ENCODE measurements at regions not wholly inside any gene's neighbourhood (a gene's known extent, or its start where the extent isn't known, plus 50 kb on each side); places are given as distances from the start of the nearest gene placed in this dataset.

DNA sequence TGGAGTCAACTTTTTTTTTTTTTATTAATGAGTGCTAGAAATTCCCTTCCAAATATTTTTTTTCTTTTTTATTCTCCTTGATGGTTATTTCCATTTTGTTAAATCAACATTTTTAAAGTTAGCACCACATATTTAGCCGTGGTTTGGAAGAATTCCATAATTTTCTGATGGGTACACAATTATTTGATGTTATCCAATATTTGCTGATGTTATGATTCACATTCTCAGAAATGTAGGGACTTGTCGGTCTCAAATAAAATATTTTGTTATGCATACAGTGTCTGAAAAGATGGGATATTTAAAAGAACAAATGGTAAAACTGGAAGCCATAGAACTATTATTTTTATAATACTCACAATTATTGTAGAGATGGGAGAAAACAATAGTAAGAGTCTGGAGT is 911.5 kb upstream of the GBE1 start:
- H3K27me3 ChIP-seq (ENCODE audit: control insufficient read depth, insufficient read depth, low read length) = no peaks in the 10 kb centered on the region
- no peak overlapping the region for H3K27ac ChIP-seq (ENCODE audit: low read depth, low read length)
- H3K36me3 ChIP-seq (ENCODE audit: control insufficient read depth, insufficient read depth, low read length) = no peaks in the 10 kb centered on the region
- no peak overlapping the region for H3K4me3 ChIP-seq (ENCODE audit: low read depth, low read length)
- no peak overlapping the region for H3K9ac ChIP-seq (ENCODE audit: low read length)
- no peaks in the 10 kb centered on the region for H3K4me1 ChIP-seq (ENCODE audit: control insufficient read depth, insufficient read depth, low read length)
- H3K9me3 ChIP-seq (ENCODE audit: control insufficient read depth, insufficient read depth, low read depth, low read length) = no peaks in the 10 kb centered on the region

DNA sequence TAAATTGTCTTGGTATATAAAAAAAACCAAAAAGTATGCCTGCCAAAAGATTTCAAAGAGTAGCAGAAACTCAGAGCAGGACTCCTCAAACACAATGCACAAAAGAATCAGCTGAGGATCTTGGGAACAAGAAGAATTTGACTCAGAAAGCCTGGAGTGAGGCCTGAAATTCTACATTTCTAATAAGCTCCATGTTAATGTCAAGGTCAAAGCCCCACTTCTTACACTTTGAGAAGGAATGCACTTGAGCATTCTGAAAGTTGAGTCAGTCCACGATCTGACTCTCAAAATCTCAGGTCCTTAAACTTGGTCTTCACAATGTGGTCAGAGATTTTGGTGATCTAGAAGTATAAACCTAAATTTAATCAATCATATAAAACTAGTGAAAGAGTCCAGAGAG is 910.0 kb upstream of the GBE1 start:
- Histone ChIP-seq H3K27me3 (ENCODE audit: control insufficient read depth, insufficient read depth, low read length) (no peaks in the 10 kb centered on the region), H3K9me3 (ENCODE audit: control insufficient read depth, insufficient read depth, low read depth, low read length) (no peaks in the 10 kb centered on the region), H3K27ac (ENCODE audit: low read depth, low read length) (no peak overlapping the region), H3K9ac (ENCODE audit: low read length) (no peak overlapping the region), H3K4me3 (ENCODE audit: low read depth, low read length) (no peak overlapping the region), H3K36me3 (ENCODE audit: control insufficient read depth, insufficient read depth, low read length) (no peaks in the 10 kb centered on the region), H3K4me1 (ENCODE audit: control insufficient read depth, insufficient read depth, low read length) (no peaks in the 10 kb centered on the region)

DNA sequence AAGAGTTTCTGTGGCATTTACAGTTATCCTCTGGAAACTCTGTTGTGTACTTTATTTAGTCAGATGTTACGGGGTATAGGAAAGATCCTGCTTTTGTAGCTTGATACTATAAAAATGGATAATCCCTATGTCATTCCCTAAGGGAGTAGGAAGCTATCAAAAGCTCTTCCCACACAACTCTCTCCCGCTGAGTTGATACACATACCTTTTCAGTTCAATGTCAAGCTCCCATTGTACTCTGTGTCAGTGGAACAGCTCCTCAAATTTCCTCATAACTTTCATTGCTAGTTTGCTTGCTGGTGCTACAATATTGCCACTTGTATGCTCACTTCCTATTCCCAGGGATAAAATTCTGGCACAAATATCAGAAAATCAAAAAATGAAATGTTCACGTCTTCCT is 893.3 kb upstream of the GBE1 start:
- Histone ChIP-seq H3K9me3 (ENCODE audit: control insufficient read depth, insufficient read depth, low read depth, low read length) (no peaks in the 10 kb centered on the region; the same call in 1 of the 2 replicates), H3K27me3 (ENCODE audit: control insufficient read depth, insufficient read depth, low read length) (no peaks in the 10 kb centered on the region), H3K9ac (ENCODE audit: low read length) (no peak overlapping the region), H3K36me3 (ENCODE audit: control insufficient read depth, insufficient read depth, low read length) (no peaks in the 10 kb centered on the region), H3K27ac (ENCODE audit: low read depth, low read length) (no peak overlapping the region), H3K4me3 (ENCODE audit: low read depth, low read length) (no peak overlapping the region), H3K4me1 (ENCODE audit: control insufficient read depth, insufficient read depth, low read length) (no peaks in the 10 kb centered on the region)

DNA sequence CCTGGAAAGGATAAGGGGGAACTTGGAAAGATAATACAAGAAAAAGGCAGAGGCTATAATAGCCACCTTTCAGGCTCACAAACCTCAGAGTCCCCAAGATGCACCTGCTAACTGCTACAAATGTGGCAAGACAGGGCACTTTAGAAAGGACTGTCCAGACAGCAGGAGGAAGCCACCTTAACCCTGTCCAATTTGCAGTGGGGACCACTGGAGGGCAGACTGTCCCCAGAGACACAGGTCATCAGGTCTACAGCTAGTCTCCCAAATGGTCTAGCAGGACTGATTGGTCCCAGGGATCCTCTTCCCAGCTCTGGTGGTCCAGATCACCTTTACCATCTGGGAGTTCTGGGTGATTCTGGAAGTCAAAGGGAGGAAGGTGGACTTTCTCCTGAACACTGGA is 882.5 kb upstream of the GBE1 start:
- no peak overlapping the region for H3K4me3 ChIP-seq (ENCODE audit: low read depth, low read length)
- H3K9me3 ChIP-seq (ENCODE audit: control insufficient read depth, insufficient read depth, low read depth, low read length) = peaks cover 15% of the 10 kb centered on the region
- no peaks in the 10 kb centered on the region for H3K27me3 ChIP-seq (ENCODE audit: control insufficient read depth, insufficient read depth, low read length)
- no peaks in the 10 kb centered on the region for H3K36me3 ChIP-seq (ENCODE audit: control insufficient read depth, insufficient read depth, low read length)
- no peak overlapping the region for H3K9ac ChIP-seq (ENCODE audit: low read length)
- H3K4me1 ChIP-seq (ENCODE audit: control insufficient read depth, insufficient read depth, low read length) = no peaks in the 10 kb centered on the region
- H3K27ac ChIP-seq (ENCODE audit: low read depth, low read length) = no peak overlapping the region

DNA sequence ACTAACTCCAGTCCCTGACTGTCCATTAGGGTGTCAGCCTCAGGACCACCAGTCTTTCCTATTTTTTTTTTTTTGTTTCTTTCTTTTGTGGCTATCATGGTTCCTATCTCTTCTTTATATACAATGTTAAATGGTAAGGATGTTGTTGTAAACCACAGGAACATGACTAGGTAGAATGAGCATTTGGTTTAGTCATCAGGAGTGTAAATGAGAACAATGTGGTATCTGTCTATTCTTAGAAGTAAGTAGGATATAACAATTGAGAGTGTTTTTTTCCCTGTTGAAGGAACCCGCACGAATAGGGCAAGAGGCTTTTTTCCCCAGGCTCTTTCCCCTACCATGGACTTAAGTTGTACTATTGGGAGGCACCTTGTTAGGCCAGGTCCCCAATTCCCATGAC is 880.3 kb upstream of the GBE1 start:
- H3K9me3 ChIP-seq (ENCODE audit: control insufficient read depth, insufficient read depth, low read depth, low read length) = peaks cover 15% of the 10 kb centered on the region

DNA sequence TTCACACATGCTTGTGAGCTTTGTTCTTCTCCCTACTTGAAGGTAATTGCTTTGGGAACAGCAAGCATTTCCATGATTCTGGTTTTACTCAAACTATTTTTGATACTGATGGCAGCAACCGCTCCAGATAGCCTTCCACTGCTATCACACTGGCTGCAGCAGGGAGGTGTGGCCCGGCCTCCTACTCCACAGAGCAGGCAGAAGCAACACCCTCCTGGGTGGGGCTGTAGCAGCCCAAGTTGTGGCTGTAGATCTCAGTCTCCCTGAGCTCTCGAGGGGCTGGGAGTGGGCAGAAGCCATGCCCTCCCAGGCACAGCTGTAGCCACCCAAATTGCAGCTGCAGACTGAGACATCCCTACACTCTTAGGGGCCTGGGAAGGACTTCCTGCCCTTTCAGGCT is 878.8 kb upstream of the GBE1 start:
- H3K4me1 ChIP-seq (ENCODE audit: control insufficient read depth, insufficient read depth, low read length) = no peaks in the 10 kb centered on the region
- H3K9ac ChIP-seq (ENCODE audit: low read length) = no peak overlapping the region
- no peak overlapping the region for H3K4me3 ChIP-seq (ENCODE audit: low read depth, low read length)
- H3K9me3 ChIP-seq (ENCODE audit: control insufficient read depth, insufficient read depth, low read depth, low read length) = peaks cover 15% of the 10 kb centered on the region
- H3K27me3 ChIP-seq (ENCODE audit: control insufficient read depth, insufficient read depth, low read length) = no peaks in the 10 kb centered on the region
- no peak overlapping the region for H3K27ac ChIP-seq (ENCODE audit: low read depth, low read length)
- H3K36me3 ChIP-seq (ENCODE audit: control insufficient read depth, insufficient read depth, low read length) = no peaks in the 10 kb centered on the region

More for the DNA sequence above, 880.3 kb upstream of the GBE1 start:
- no peaks in the 10 kb centered on the region for H3K27me3 ChIP-seq (ENCODE audit: control insufficient read depth, insufficient read depth, low read length)
- no peak overlapping the region for H3K9ac ChIP-seq (ENCODE audit: low read length)
- no peak overlapping the region for H3K4me3 ChIP-seq (ENCODE audit: low read depth, low read length)
- H3K27ac ChIP-seq (ENCODE audit: low read depth, low read length) = no peak overlapping the region
- no peaks in the 10 kb centered on the region for H3K36me3 ChIP-seq (ENCODE audit: control insufficient read depth, insufficient read depth, low read length)
- H3K4me1 ChIP-seq (ENCODE audit: control insufficient read depth, insufficient read depth, low read length) = no peaks in the 10 kb centered on the region

DNA sequence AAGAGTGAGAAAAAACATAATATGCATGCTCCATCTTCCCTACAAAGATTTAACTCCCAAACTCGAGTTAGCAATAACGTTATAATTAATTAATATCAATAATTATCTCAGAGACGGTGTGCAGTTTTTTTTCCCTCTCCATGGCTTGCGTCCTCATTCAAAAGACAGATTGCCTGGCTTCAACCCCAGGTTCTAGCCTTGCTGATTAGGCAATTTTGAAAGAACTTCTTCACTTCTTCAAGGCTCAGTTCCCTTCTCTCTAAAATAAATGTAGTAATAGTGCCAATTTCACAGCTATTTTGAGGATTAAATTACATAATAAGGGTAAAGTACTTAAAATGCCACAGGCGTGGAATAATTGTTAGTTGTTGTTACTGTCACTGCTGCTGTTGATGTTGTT is 876.1 kb upstream of the GBE1 start:
- no peak overlapping the region for H3K27ac ChIP-seq (ENCODE audit: low read depth, low read length)
- no peaks in the 10 kb centered on the region for H3K36me3 ChIP-seq (ENCODE audit: control insufficient read depth, insufficient read depth, low read length)
- H3K4me1 ChIP-seq (ENCODE audit: control insufficient read depth, insufficient read depth, low read length) = no peaks in the 10 kb centered on the region; the same call in 1 of the 2 replicates
- H3K9ac ChIP-seq (ENCODE audit: low read length) = no peak overlapping the region
- H3K9me3 ChIP-seq (ENCODE audit: control insufficient read depth, insufficient read depth, low read depth, low read length) = peaks cover 15% of the 10 kb centered on the region
- no peaks in the 10 kb centered on the region for H3K27me3 ChIP-seq (ENCODE audit: control insufficient read depth, insufficient read depth, low read length)
- no peak overlapping the region for H3K4me3 ChIP-seq (ENCODE audit: low read depth, low read length)

DNA sequence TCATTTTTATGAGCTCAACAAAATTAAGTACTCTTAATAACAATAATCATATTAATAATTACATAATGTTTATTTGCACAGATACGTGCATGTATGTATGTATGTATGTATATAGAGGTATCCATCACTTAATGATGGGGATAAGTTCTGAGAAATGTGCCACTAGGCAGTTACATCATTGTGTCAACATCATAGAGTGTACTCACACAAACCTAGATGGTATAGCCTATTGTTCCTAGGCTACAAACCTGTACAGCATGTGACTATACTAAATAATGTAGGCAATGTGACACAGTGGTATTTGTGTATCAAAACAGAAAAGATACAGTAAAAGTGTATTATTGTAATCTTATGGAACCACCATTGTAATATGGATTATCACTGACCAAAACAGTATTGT is 874.7 kb upstream of the GBE1 start:
- no peak overlapping the region for H3K4me3 ChIP-seq (ENCODE audit: low read depth, low read length)
- no peaks in the 10 kb centered on the region; the same call in 1 of the 2 replicates for H3K4me1 ChIP-seq (ENCODE audit: control insufficient read depth, insufficient read depth, low read length)
- H3K27me3 ChIP-seq (ENCODE audit: control insufficient read depth, insufficient read depth, low read length) = no peaks in the 10 kb centered on the region
- peaks cover 11% of the 10 kb centered on the region for H3K9me3 ChIP-seq (ENCODE audit: control insufficient read depth, insufficient read depth, low read depth, low read length)
- no peaks in the 10 kb centered on the region for H3K36me3 ChIP-seq (ENCODE audit: control insufficient read depth, insufficient read depth, low read length)
- H3K9ac ChIP-seq (ENCODE audit: low read length) = no peak overlapping the region
- H3K27ac ChIP-seq (ENCODE audit: low read depth, low read length) = no peak overlapping the region

DNA sequence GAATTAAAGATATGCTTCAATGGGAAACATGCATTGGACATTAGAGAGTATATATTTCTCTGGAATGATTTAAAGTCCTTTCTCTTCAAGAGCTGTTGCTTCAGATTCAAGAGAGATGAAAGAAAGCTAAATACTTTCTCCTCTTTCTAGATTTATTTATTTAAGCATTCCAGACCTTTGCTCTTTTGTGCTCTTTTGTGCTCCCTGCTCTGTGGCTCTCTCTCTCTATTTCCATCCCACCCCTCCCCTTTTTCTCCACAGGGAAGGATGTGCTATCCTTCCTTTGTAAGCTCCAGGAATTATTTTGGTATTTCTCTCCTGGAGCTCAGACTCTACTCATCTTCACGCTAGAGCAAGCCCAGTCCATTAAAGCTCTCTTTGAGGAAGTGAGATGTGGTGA is 871.9 kb upstream of the GBE1 start:
- Histone ChIP-seq H3K4me1 (ENCODE audit: control insufficient read depth, insufficient read depth, low read length) (no peaks in the 10 kb centered on the region; the same call in 1 of the 2 replicates), H3K27me3 (ENCODE audit: control insufficient read depth, insufficient read depth, low read length) (no peaks in the 10 kb centered on the region), H3K27ac (ENCODE audit: low read depth, low read length) (no peak overlapping the region)

DNA sequence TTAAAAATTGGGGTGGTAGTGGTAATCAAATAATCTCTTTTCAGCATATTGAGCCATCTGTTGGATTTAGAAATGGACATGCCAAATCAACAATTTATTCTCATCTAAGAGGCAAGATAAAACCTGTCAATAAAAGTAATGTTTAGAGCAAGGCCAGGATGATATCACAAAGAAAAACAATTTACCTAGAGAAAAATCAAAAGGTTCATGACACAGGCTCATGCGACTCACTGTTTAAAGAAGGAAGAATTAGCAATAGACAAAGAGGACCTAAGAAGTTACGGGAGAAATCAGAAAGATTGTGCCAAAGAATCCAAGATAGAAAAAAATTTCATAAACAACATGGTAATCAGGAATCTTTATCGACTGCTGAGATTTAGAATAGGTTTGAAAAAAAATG is 868.5 kb upstream of the GBE1 start:
- no peak overlapping the region for H3K9ac ChIP-seq (ENCODE audit: low read length)
- H3K4me1 ChIP-seq (ENCODE audit: control insufficient read depth, insufficient read depth, low read length) = no peaks in the 10 kb centered on the region; the same call in 1 of the 2 replicates
- H3K36me3 ChIP-seq (ENCODE audit: control insufficient read depth, insufficient read depth, low read length) = no peaks in the 10 kb centered on the region
- H3K9me3 ChIP-seq (ENCODE audit: control insufficient read depth, insufficient read depth, low read depth, low read length) = no peaks in the 10 kb centered on the region
- H3K27me3 ChIP-seq (ENCODE audit: control insufficient read depth, insufficient read depth, low read length) = no peaks in the 10 kb centered on the region
- no peak overlapping the region for H3K27ac ChIP-seq (ENCODE audit: low read depth, low read length)
- H3K4me3 ChIP-seq (ENCODE audit: low read depth, low read length) = no peak overlapping the region

More for the DNA sequence above, 871.9 kb upstream of the GBE1 start:
- Histone ChIP-seq H3K9me3 (ENCODE audit: control insufficient read depth, insufficient read depth, low read depth, low read length) (no peaks in the 10 kb centered on the region), H3K4me3 (ENCODE audit: low read depth, low read length) (no peak overlapping the region), H3K36me3 (ENCODE audit: control insufficient read depth, insufficient read depth, low read length) (no peaks in the 10 kb centered on the region), H3K9ac (ENCODE audit: low read length) (no peak overlapping the region)

DNA sequence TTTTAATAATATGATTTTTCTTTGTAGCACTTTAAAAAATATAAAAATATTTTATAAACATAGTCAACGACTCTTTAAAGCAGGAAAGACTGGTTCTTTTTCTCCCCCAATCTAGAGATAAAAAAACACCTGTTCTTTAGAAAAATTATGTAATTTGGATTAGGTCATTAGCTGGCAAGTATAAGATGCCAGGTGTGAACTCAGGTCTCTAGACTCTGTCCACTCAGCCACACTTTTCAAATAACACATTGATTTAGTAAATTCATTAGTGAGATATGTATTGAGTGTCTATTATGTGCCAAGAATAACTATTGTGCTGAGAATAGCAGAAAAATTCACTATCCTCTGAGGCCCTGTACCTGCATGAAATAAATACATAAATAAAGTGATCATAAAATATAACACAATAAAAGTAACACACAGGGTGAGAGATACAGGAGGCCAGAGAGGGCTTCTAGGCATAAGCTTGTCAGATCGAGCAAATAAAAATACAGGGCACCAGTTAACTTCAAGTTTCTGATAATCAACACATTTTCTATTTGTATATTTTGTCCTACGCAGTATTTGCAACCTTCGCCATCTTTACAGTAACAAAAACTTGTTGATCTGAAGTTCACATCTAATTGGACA is 867.1 kb upstream of the GBE1 start:
- Histone ChIP-seq H3K27ac (ENCODE audit: low read depth, low read length) (no peak overlapping the region), H3K4me3 (ENCODE audit: low read depth, low read length) (no peak overlapping the region), H3K36me3 (ENCODE audit: control insufficient read depth, insufficient read depth, low read length) (no peaks in the 10 kb centered on the region)

More for the DNA sequence above, 867.1 kb upstream of the GBE1 start:
- Histone ChIP-seq H3K4me1 (ENCODE audit: control insufficient read depth, insufficient read depth, low read length) (no peaks in the 10 kb centered on the region; the same call in 1 of the 2 replicates), H3K9me3 (ENCODE audit: control insufficient read depth, insufficient read depth, low read depth, low read length) (peaks cover 3% of the 10 kb centered on the region), H3K9ac (ENCODE audit: low read length) (no peak overlapping the region), H3K27me3 (ENCODE audit: control insufficient read depth, insufficient read depth, low read length) (no peaks in the 10 kb centered on the region)

Measured in HUES6 (cell line).